Endothelial cell of umbilical vein (primary cell): ENCODE measurements at regions not wholly inside any gene's neighbourhood (a gene's known extent, or its start where the extent isn't known, plus 50 kb on each side); places are given as distances from the start of the nearest gene placed in this dataset.

Experiments
- BruUV-seq: library from RNA; stranded (reverse); fragments of 400-500 nt; replicated peaks from 2 replicates; lab custom pipeline; 2021; lab: Mats Ljungman, UMichigan
- CTCF ChIA-PET: fragments of 300-600, 350-600 bp; sonication (Branson Sonifier 250); formaldehyde crosslinking; loops from one replicate; lab custom pipeline; 2021; ENCODE audit warnings: antibody characterized with exemption, inconsistent platforms; lab: Charles Lee
- POLR2A ChIA-PET: fragments of 300-600, 350-600 bp; sonication (Branson Sonifier 250); formaldehyde crosslinking; loops from one replicate; lab custom pipeline; 2021; ENCODE audit warnings: antibody characterized with exemption, inconsistent platforms; lab: Charles Lee
- DNase-seq: peaks from one replicate; pipeline ENCODE4 v3.0.0-alpha.2; 2011; ENCODE audit warnings: low read depth, low spot score
- FAIRE-seq: peaks from 2 replicates; lab custom pipeline; 2011; peaks lifted over from hg19 to GRCh38; lab: Jason Lieb, UNC
- H2AFZ ChIP-seq: 2 replicates; pipeline ENCODE4 v1.6.0; 2012; ENCODE audit warnings: low read depth, low read length, control low read depth, inconsistent platforms
- H3K27ac ChIP-seq: 2 replicates; pipeline ENCODE4 v1.5.1; 2011; ENCODE audit warnings: low read depth, mild to moderate bottlenecking, control low read depth, low read length, moderate library complexity; ENCODE audit not compliant: insufficient read depth
- H3K27me3 ChIP-seq, 2 experiments: 2 replicates each; pipeline versions ENCODE4 v1.6.0 to v1.6.1; 2011; ENCODE audit warnings: low read length in 2 of 2, mixed read lengths in 1 of 2; ENCODE audit not compliant: control insufficient read depth in 2 of 2, insufficient read depth in 2 of 2
- H3K36me3 ChIP-seq, 2 experiments: 2 replicates in 1 of 2; 3 replicates in 1 of 2; pipeline ENCODE4 v1.5.1; 2011; ENCODE audit warnings: low read length in 2 of 2, mild to moderate bottlenecking in 1 of 2, moderate library complexity in 1 of 2; ENCODE audit not compliant: control insufficient read depth in 2 of 2, insufficient read depth in 2 of 2; ENCODE audit errors: extremely low read depth in 1 of 2
- H3K4me1 ChIP-seq: 3 replicates; pipeline ENCODE4 v1.5.1; 2011; ENCODE audit warnings: mild to moderate bottlenecking, low read length; ENCODE audit not compliant: control insufficient read depth, insufficient read depth; ENCODE audit errors: extremely low read depth
- H3K4me2 ChIP-seq: 2 replicates; pipeline ENCODE4 v1.6.1; 2011; ENCODE audit warnings: low read length, control low read depth, mixed read lengths; ENCODE audit not compliant: insufficient read depth
- H3K4me3 ChIP-seq, 3 experiments: fragments of 200-600 bp in 1 of 3; sonication (generic), shearing (Covaris generic) in 1 of 3; replicated peaks in 1 of 3; 2 replicates each; pipeline ENCODE4 v1.5.1; 2011 to 2016; ENCODE audit warnings: control low read depth in 3 of 3, low read length in 3 of 3, mild to moderate bottlenecking in 2 of 3, inconsistent platforms in 1 of 3, low read depth in 1 of 3, moderate library complexity in 1 of 3; ENCODE audit not compliant: insufficient read depth in 1 of 3
- H3K79me2 ChIP-seq: 2 replicates; pipeline ENCODE4 v1.6.0; 2012; ENCODE audit warnings: low read length, inconsistent platforms; ENCODE audit not compliant: control insufficient read depth, insufficient read depth
- H3K9ac ChIP-seq: replicated peaks from 2 replicates; pipeline ENCODE3; 2011; ENCODE audit warnings: low read length, control low read depth; ENCODE audit not compliant: insufficient read depth; ENCODE audit errors: extremely low read depth
- H3K9me1 ChIP-seq: replicated peaks from 3 replicates; pipeline ENCODE4 v1.6.0; 2011; ENCODE audit warnings: mild to moderate bottlenecking, low read length; ENCODE audit not compliant: control insufficient read depth, insufficient read depth; ENCODE audit errors: extremely low read depth
- H3K9me3 ChIP-seq: replicated peaks from 2 replicates; pipeline ENCODE4 v1.5.1; 2012; ENCODE audit warnings: low read length, inconsistent platforms; ENCODE audit not compliant: control insufficient read depth, insufficient read depth
- H4K20me1 ChIP-seq: replicated peaks from 2 replicates; pipeline ENCODE3; 2011; ENCODE audit warnings: mild to moderate bottlenecking, low read length; ENCODE audit not compliant: control insufficient read depth, insufficient read depth; ENCODE audit errors: extremely low read depth
- EZH2 ChIP-seq: IDR thresholded peaks from 2 replicates; pipeline ENCODE4 v1.6.1; 2012; ENCODE audit warnings: borderline replicate concordance, low read depth, mild to moderate bottlenecking, moderate library complexity, low read length, inconsistent platforms; ENCODE audit not compliant: severe bottlenecking
- FOS ChIP-seq: IDR thresholded peaks from 2 replicates; pipeline ENCODE4 v1.6.1; 2011; ENCODE audit warnings: mild to moderate bottlenecking, low read length, moderate library complexity, borderline replicate concordance; ENCODE audit not compliant: insufficient read depth
- GATA2 ChIP-seq: IDR thresholded peaks from 2 replicates; pipeline ENCODE4 v1.7.0; 2011; ENCODE audit warnings: low read depth, mild to moderate bottlenecking, moderate library complexity, mixed read lengths, low read length; ENCODE audit not compliant: insufficient read length, insufficient read depth
- JUN ChIP-seq: IDR thresholded peaks from 2 replicates; pipeline ENCODE4 v1.6.1; 2011; ENCODE audit warnings: borderline replicate concordance, low read depth; ENCODE audit not compliant: insufficient read length, insufficient read depth
- MYC ChIP-seq: IDR thresholded peaks from one replicate; pipeline ENCODE4 v1.6.1; 2011; ENCODE audit warnings: mild to moderate bottlenecking, low read depth, low read length
- POLR2A ChIP-seq: IDR thresholded peaks from 2 replicates; pipeline ENCODE4 v1.6.1; 2012; ENCODE audit warnings: low read depth, mild to moderate bottlenecking, control low read depth, low read length
- POLR2AphosphoS5 ChIP-seq: IDR thresholded peaks from 2 replicates; pipeline ENCODE4 v1.6.1; 2012; ENCODE audit warnings: low read depth, mild to moderate bottlenecking, control low read depth, low read length, moderate library complexity; ENCODE audit not compliant: insufficient read depth
- dilution Hi-C: fragments of 300-500 bp; cut with MboI; formaldehyde crosslinking; loops from one replicate; pipeline ENCODE4 v1.15.0; 2019; ENCODE audit warnings: low sequenced_read_pairs; ENCODE audit not compliant: extremely low pct_ligation_motif_present
- intact Hi-C: fragments of 100-400 bp; cut with micrococcal nuclease; formaldehyde crosslinking; loops from one replicate; pipeline ENCODE4 v1.10.0; 2022
- TF ChIP-seq, protein P1 (sequence below): IDR thresholded peaks from 2 replicates; pipeline ENCODE4 v1.6.1; 2011; ENCODE audit not compliant: insufficient read depth, insufficient read length
- TF ChIP-seq, protein P2 (sequence below), 2 donors: IDR thresholded peaks; 1 replicate in 1 of 2; 2 replicates in 1 of 2; pipeline ENCODE4 v1.5.1; 2011; ENCODE audit warnings: low read length in 2 of 2, mild to moderate bottlenecking in 2 of 2, moderate library complexity in 2 of 2, control low read depth in 1 of 2, inconsistent platforms in 1 of 2, low read depth in 1 of 2; ENCODE audit not compliant: insufficient read depth in 1 of 2; ENCODE audit errors: extremely low read depth in 1 of 2

DNA sequence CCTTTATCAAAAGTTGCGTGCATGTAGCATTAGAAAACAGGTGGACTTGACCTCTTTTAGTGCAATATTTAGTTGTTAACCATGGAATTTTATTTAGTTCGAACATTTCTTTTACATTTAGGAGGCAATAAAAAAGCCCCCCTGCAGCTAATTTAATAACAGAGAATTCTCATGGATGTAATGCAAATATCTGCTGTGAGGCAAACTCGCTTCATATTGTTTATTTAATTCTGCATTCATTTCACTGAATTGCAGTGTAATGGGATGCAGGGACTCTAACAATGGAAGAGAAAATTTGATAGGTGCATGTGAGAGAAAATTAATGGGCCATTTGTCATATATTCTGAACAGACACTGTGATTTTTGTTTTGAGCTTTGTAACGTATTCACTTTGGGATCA is 205.1 kb upstream of the CHD1 start:
- no peak overlapping the region for H2AFZ ChIP-seq
- intact Hi-C loops (no loop called here), dilution Hi-C loops (no loop called here)
- no TSS peak for BruUV-seq
- H3K9me1 ChIP-seq = no peaks in the 10 kb centered on the region
- ChIA-PET POLR2A (no interaction called here), CTCF (no interaction called here)
- TF ChIP-seq GATA2 = no peak
- TF ChIP-seq, protein P1, sequence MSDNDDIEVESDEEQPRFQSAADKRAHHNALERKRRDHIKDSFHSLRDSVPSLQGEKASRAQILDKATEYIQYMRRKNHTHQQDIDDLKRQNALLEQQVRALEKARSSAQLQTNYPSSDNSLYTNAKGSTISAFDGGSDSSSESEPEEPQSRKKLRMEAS = no peak
- TF ChIP-seq POLR2AphosphoS5 = no peak
- TF ChIP-seq MYC = no peak
- no peak overlapping the region for H3K27ac ChIP-seq
- no peaks in the 10 kb centered on the region for H3K4me1 ChIP-seq
- no peaks in the 10 kb centered on the region for H3K79me2 ChIP-seq
- no peaks in the 10 kb centered on the region for H4K20me1 ChIP-seq
- DNase-seq = no peak
- no peak overlapping the region for H3K9ac ChIP-seq
- no peaks in the 10 kb centered on the region for H3K27me3 ChIP-seq
- no peaks in the 10 kb centered on the region for H3K9me3 ChIP-seq
- no peaks in the 10 kb centered on the region for H3K36me3 ChIP-seq
- H3K4me2 ChIP-seq = no peak overlapping the region
- FAIRE-seq = no peak
- no peak overlapping the region for H3K4me3 ChIP-seq

DNA sequence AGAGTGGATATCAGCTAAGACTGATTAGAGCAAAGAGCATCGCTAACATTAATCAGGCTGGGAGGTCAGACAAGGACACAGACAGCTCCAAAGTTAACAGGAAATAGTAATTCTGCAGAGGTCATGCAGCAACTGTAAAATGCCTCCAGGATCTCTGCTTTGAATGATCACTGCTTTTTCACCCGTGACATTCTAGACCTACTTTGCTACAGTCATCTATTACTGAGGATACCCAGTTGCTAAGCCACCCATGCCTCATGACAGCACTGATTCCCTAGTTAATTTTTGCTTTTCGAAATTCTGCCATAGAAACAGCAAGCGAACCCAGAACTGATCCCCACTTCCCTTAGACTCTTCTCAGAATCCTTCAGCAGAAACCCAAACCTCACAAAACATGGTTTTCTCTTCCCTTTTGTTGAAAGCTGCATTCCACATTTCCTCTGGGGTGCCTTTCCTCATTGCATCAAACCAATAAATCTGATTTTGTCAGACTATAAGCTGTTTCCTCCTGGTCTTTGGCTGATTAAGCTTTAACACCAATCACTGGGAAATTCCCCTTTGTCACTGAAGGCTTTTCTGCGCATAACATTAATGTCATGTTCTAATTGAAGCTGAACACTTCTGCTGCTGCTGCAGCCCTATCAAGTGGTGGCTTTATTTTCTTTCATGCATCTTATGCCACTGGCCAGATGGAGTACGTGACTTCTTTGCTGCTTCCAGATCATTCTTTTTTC is 201.1 kb upstream of the CHD1 start:
- POLR2A ChIA-PET = no interaction called here
- no peak for FAIRE-seq
- DNase-seq = peak; percentile 11
- H3K9ac ChIP-seq = no peak overlapping the region
- no peaks in the 10 kb centered on the region for H3K36me3 ChIP-seq
- dilution Hi-C loops (no loop called here), intact Hi-C loops (no loop called here)
- no peaks in the 10 kb centered on the region for H3K27me3 ChIP-seq
- H3K4me1 ChIP-seq = no peaks in the 10 kb centered on the region
- no peak overlapping the region for H3K27ac ChIP-seq
- TF ChIP-seq, protein P2, sequence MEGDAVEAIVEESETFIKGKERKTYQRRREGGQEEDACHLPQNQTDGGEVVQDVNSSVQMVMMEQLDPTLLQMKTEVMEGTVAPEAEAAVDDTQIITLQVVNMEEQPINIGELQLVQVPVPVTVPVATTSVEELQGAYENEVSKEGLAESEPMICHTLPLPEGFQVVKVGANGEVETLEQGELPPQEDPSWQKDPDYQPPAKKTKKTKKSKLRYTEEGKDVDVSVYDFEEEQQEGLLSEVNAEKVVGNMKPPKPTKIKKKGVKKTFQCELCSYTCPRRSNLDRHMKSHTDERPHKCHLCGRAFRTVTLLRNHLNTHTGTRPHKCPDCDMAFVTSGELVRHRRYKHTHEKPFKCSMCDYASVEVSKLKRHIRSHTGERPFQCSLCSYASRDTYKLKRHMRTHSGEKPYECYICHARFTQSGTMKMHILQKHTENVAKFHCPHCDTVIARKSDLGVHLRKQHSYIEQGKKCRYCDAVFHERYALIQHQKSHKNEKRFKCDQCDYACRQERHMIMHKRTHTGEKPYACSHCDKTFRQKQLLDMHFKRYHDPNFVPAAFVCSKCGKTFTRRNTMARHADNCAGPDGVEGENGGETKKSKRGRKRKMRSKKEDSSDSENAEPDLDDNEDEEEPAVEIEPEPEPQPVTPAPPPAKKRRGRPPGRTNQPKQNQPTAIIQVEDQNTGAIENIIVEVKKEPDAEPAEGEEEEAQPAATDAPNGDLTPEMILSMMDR (IDR thresholded peaks at IDR 0.05; ENCODE audit: extremely low read depth in 1 of 2, insufficient read depth in 1 of 2, low read depth in 1 of 2, low read length in 2 of 2) = no peak
- no peak for TF ChIP-seq GATA2
- TF ChIP-seq, protein P1 = no peak
- no peak for TF ChIP-seq POLR2AphosphoS5
- TF ChIP-seq POLR2A = no peak
- TF ChIP-seq MYC = no peak
- TF ChIP-seq JUN = no peak
- TF ChIP-seq EZH2 = no peak
- TF ChIP-seq FOS = no peak
- CTCF ChIA-PET = no interaction called here
- H3K79me2 ChIP-seq = no peaks in the 10 kb centered on the region
- H4K20me1 ChIP-seq = no peaks in the 10 kb centered on the region
- no peaks in the 10 kb centered on the region for H3K9me1 ChIP-seq
- BruUV-seq = no TSS peak
- no peak overlapping the region for H3K4me2 ChIP-seq
- no peaks in the 10 kb centered on the region for H3K9me3 ChIP-seq
- H2AFZ ChIP-seq = no peak overlapping the region
- H3K4me3 ChIP-seq = no peak overlapping the region
